ENCODE measurements at regions not wholly inside any gene's neighbourhood (a gene's known extent, or its start where the extent isn't known, plus 50 kb on each side); places are given as distances from the start of the nearest gene placed in this dataset.

DNA sequence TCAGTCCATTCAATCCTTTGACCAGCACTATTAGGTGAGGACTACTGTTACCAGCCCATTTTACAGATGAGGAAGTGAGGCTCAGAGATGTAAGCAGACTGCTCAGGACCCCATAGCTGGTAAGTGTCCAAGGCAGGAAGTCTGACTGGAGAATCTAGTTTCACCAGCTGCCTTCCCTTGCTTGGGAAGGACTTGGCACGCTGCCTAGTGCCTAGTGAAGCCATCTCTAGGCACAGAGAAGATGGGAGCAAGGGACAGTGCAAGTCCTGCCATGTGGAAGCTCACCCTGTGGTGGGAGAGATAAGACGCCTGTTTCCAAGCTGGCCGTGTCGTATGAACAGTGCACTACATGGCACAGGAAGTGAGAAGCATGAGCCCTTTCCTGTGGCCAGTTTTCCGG lies 111.8 kb upstream of the TMC3 start:
- H3K4me1 ChIP-seq (ENCODE audit: insufficient read depth) = no peaks in the 10 kb centered on the region
- H3K9me3 Mint-ChIP-seq = no peaks in the 10 kb centered on the region

DNA sequence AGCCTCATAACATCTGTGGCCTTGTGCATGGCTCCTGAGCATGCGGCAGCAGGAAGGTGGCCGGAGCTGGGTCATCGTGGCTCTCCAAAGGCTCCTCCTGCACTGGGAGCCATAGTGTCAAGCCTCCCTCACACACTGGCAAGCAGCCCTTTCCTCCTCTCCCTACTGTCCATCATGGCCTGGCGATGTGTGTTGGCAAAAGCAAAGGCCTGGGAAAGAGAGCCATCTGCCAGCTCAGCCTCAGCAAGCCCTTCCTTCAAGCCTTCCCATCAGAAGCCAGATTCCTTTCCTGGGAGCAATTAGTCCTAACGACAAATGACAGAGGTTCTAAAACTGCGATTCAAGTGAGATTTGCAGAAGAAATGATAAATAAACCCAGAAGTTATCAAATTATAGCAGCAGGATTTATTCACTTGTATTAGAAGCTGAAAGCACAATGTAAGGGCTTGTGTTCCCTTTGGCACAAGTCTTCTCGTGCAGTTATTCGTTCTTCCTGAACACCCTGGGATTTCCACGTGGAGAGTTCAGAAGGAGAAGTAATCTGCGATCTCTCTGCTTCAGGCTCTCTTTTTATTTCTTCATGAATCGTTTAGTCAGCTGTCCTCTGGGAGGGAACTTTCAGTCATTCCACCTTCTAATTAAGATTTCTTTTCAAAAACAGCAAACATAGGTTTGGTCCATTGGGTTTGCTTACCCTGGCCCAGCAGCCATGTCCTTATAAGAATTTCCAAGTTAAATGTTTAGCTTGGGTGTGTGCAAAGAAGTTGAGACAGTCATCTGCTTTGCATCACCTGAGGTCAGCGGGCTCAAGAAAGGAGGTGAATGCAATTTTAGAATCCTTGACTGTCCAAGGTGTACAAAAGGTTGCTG lies 110.3 kb upstream of the TMC3 start:
- Histone ChIP-seq H3K4me2 (no peak overlapping the region), H3K27me3 (ENCODE audit: insufficient read depth) (no peaks in the 10 kb centered on the region), H3K4me3 (no peak overlapping the region), H3K9me2 (ENCODE audit: insufficient read depth) (no peaks in the 10 kb centered on the region), H2AFZ (peak overlapping the region; percentile 32; the same call in 1 of the 2 replicates), H3F3A (replicated peaks; ENCODE audit: low read depth) (no peaks in the 10 kb centered on the region), H4K20me1 (replicated peaks; ENCODE audit: insufficient read depth) (no peaks in the 10 kb centered on the region), H3K4me1 (ENCODE audit: insufficient read depth) (no peaks in the 10 kb centered on the region), H3K27ac (ENCODE audit: low read depth) (no peak overlapping the region), H3K79me2 (replicated peaks; ENCODE audit: insufficient read depth) (no peaks in the 10 kb centered on the region), H3K36me3 (ENCODE audit: insufficient read depth) (no peaks in the 10 kb centered on the region)
- DNase-seq (ENCODE audit: low spot score) = no peak
- ATAC-seq = no peak
- Mint-ChIP-seq H3K36me3 (ENCODE audit: low read depth) (no peaks in the 10 kb centered on the region), H3K27me3 (ENCODE audit: insufficient read depth, low read depth, poor library complexity) (peaks cover 6% of the 10 kb centered on the region), H3K27ac (no peak overlapping the region), H3K4me3 (no peak overlapping the region), H3K9me3 (no peaks in the 10 kb centered on the region), H3K4me1 (peaks cover 6% of the 10 kb centered on the region)
- TF ChIP-seq POLR2AphosphoS5 (IDR thresholded peaks at IDR 0.05; ENCODE audit: low read depth) (no peak), NANOG (IDR thresholded peaks at IDR 0.05; ENCODE audit: borderline replicate concordance) (no peak), EZH2 (IDR thresholded peaks at IDR 0.05; ENCODE audit: low read depth, unreplicated experiment) (no peak), ZNF331 (CRISPR knock-in tag; IDR thresholded peaks at IDR 0.05; ENCODE audit: low read depth) (no peak)
- TF ChIP-seq, protein P1, sequence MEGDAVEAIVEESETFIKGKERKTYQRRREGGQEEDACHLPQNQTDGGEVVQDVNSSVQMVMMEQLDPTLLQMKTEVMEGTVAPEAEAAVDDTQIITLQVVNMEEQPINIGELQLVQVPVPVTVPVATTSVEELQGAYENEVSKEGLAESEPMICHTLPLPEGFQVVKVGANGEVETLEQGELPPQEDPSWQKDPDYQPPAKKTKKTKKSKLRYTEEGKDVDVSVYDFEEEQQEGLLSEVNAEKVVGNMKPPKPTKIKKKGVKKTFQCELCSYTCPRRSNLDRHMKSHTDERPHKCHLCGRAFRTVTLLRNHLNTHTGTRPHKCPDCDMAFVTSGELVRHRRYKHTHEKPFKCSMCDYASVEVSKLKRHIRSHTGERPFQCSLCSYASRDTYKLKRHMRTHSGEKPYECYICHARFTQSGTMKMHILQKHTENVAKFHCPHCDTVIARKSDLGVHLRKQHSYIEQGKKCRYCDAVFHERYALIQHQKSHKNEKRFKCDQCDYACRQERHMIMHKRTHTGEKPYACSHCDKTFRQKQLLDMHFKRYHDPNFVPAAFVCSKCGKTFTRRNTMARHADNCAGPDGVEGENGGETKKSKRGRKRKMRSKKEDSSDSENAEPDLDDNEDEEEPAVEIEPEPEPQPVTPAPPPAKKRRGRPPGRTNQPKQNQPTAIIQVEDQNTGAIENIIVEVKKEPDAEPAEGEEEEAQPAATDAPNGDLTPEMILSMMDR (conservative IDR thresholded peaks at IDR 0.05; ENCODE audit: low read depth in 2 of 2) = no peak

More for the DNA sequence above, 111.8 kb upstream of the TMC3 start:
- no peaks in the 10 kb centered on the region for H3K79me2 ChIP-seq (replicated peaks; ENCODE audit: insufficient read depth)
- H3K9me2 ChIP-seq (ENCODE audit: insufficient read depth) = no peaks in the 10 kb centered on the region
- TF ChIP-seq, protein P2, sequence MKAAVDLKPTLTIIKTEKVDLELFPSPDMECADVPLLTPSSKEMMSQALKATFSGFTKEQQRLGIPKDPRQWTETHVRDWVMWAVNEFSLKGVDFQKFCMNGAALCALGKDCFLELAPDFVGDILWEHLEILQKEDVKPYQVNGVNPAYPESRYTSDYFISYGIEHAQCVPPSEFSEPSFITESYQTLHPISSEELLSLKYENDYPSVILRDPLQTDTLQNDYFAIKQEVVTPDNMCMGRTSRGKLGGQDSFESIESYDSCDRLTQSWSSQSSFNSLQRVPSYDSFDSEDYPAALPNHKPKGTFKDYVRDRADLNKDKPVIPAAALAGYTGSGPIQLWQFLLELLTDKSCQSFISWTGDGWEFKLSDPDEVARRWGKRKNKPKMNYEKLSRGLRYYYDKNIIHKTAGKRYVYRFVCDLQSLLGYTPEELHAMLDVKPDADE (IDR thresholded peaks at IDR 0.05) = no peak
- no peak for TF ChIP-seq EZH2phosphoT487 (IDR thresholded peaks at IDR 0.05; ENCODE audit: unreplicated experiment)
- TF ChIP-seq, protein P3, sequence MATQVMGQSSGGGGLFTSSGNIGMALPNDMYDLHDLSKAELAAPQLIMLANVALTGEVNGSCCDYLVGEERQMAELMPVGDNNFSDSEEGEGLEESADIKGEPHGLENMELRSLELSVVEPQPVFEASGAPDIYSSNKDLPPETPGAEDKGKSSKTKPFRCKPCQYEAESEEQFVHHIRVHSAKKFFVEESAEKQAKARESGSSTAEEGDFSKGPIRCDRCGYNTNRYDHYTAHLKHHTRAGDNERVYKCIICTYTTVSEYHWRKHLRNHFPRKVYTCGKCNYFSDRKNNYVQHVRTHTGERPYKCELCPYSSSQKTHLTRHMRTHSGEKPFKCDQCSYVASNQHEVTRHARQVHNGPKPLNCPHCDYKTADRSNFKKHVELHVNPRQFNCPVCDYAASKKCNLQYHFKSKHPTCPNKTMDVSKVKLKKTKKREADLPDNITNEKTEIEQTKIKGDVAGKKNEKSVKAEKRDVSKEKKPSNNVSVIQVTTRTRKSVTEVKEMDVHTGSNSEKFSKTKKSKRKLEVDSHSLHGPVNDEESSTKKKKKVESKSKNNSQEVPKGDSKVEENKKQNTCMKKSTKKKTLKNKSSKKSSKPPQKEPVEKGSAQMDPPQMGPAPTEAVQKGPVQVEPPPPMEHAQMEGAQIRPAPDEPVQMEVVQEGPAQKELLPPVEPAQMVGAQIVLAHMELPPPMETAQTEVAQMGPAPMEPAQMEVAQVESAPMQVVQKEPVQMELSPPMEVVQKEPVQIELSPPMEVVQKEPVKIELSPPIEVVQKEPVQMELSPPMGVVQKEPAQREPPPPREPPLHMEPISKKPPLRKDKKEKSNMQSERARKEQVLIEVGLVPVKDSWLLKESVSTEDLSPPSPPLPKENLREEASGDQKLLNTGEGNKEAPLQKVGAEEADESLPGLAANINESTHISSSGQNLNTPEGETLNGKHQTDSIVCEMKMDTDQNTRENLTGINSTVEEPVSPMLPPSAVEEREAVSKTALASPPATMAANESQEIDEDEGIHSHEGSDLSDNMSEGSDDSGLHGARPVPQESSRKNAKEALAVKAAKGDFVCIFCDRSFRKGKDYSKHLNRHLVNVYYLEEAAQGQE (IDR thresholded peaks at IDR 0.05; ENCODE audit: unreplicated experiment) = no peak
- H2AFZ ChIP-seq = no peak overlapping the region
- Mint-ChIP-seq H3K4me3 (no peak overlapping the region), H3K4me1 (peaks cover 4% of the 10 kb centered on the region; the same call in 2 of the 3 replicates), H3K27me3 (ENCODE audit: insufficient read depth, low read depth, poor library complexity) (peaks cover 3% of the 10 kb centered on the region), H3K36me3 (ENCODE audit: low read depth) (no peaks in the 10 kb centered on the region), H3K27ac (no peak overlapping the region)
- H3K27ac ChIP-seq (ENCODE audit: low read depth) = no peak overlapping the region
- H3F3A ChIP-seq (replicated peaks; ENCODE audit: low read depth) = no peaks in the 10 kb centered on the region
- no peaks in the 10 kb centered on the region for H4K20me1 ChIP-seq (replicated peaks; ENCODE audit: insufficient read depth)
- no peaks in the 10 kb centered on the region for H3K27me3 ChIP-seq (ENCODE audit: insufficient read depth)
- ATAC-seq (no peak), DNase-seq (ENCODE audit: low spot score) (no peak)
- H3K4me3 ChIP-seq = no peak overlapping the region
- no peak overlapping the region for H3K4me2 ChIP-seq
- H3K36me3 ChIP-seq (ENCODE audit: insufficient read depth) = no peaks in the 10 kb centered on the region

All from GM23338 (cell line).